ENCODE measurements at regions not wholly inside any gene's neighbourhood (a gene's known extent, or its start where the extent isn't known, plus 50 kb on each side); places are given as distances from the start of the nearest gene placed in this dataset.

DNA sequence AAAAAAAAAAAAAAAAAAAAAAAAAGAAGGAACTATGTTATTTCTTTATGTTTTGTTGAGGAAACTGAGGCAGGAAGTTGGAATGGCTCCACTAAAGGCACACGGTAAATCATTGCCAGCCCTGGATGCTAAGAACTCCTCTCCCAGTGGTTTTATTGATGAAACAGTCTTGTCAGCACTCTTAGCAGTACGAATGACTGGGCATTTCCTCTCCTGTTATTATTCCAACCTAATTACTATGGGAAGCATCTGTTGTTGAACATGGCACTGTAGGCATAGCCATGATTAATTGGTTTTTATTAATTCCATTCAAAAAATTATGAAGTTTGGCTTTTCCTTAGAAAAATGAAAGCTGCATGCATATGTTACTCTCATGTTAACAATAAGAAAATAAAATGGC is 1387.1 kb upstream of the TMEM132C start:
- no peaks in the 10 kb centered on the region for H4K20me1 ChIP-seq
- H3K4me3 ChIP-seq: no peak overlapping the region
- no peaks in the 10 kb centered on the region for H3K9me3 ChIP-seq
- H3K4me1 ChIP-seq: peaks cover 6% of the 10 kb centered on the region
- no peaks in the 10 kb centered on the region for H3K27me3 ChIP-seq
- H3K36me3 ChIP-seq: no peaks in the 10 kb centered on the region
- no peak overlapping the region for H3K9ac ChIP-seq
- no peak overlapping the region for H3K27ac ChIP-seq
- H3K4me2 ChIP-seq: no peak overlapping the region
- no peak for TF ChIP-seq Cebpa-rat (IDR thresholded peaks at IDR 0.05)

GRCh38 chr12:126883697-126884096 is 1383.3 kb upstream of the TMEM132C start:
- no peaks in the 10 kb centered on the region for H3K27me3 ChIP-seq
- H3K4me2 ChIP-seq: peak overlapping the region; percentile 14; the same call in 1 of the 2 replicates
- no peaks in the 10 kb centered on the region for H4K20me1 ChIP-seq
- H3K9me3 ChIP-seq: no peaks in the 10 kb centered on the region
- no peak overlapping the region for H3K27ac ChIP-seq
- no peak overlapping the region for H3K4me3 ChIP-seq
- H3K4me1 ChIP-seq: peaks cover 6% of the 10 kb centered on the region
- no peaks in the 10 kb centered on the region for H3K36me3 ChIP-seq
- no peak for TF ChIP-seq Cebpa-rat (IDR thresholded peaks at IDR 0.05)
- no peak overlapping the region for H3K9ac ChIP-seq

DNA sequence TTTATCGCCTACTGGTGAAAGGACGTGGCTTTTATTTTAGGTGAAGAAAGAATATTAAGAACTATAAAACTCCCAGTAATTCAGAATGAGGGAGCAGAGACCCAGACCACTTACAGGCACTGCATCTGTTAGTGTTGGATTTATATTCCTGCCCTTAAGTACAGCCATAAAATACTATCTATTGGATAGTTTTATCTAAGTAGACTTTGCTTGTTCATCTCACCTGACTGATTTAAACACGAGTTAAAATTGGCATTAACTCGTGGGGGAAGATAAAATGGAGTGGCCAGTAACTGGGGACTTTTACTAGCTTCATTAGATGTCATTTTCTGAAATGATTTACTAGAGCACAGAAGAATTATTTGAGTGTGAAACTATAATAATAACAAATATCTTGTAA is 1377.5 kb upstream of the TMEM132C start:
- Histone ChIP-seq H3K9me3 (no peaks in the 10 kb centered on the region), H3K4me2 (no peak overlapping the region), H4K20me1 (no peaks in the 10 kb centered on the region), H3K27me3 (no peaks in the 10 kb centered on the region), H3K4me1 (no peaks in the 10 kb centered on the region), H3K36me3 (no peaks in the 10 kb centered on the region), H3K4me3 (no peak overlapping the region), H3K9ac (no peak overlapping the region), H3K27ac (no peak overlapping the region)
- TF ChIP-seq Cebpa-rat (IDR thresholded peaks at IDR 0.05): no peak

DNA sequence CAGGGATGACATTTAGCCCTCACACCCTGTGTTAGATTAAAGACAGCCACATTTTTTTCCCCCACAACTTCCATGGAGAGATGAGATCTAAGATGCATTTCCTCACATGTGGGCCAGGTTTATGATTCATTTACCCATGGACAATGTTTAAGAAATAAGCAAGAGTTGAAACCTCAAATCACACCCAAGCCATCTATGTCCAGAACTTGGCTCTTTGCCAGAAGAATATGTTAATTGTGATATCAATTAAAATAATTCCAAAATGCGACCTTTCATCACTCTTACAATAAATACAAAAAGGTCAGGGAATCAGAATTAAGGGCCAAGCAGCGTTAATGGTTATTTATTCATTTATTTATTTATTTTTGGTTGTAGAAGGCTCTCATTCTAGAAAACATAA is 1376.9 kb upstream of the TMEM132C start:
- no peaks in the 10 kb centered on the region for H4K20me1 ChIP-seq
- no peak for TF ChIP-seq Cebpa-rat (IDR thresholded peaks at IDR 0.05)
- H3K4me2 ChIP-seq: no peak overlapping the region
- H3K4me1 ChIP-seq: no peaks in the 10 kb centered on the region
- no peaks in the 10 kb centered on the region for H3K9me3 ChIP-seq
- H3K36me3 ChIP-seq: no peaks in the 10 kb centered on the region
- H3K27ac ChIP-seq: no peak overlapping the region
- H3K9ac ChIP-seq: no peak overlapping the region
- H3K27me3 ChIP-seq: no peaks in the 10 kb centered on the region
- no peak overlapping the region for H3K4me3 ChIP-seq

DNA sequence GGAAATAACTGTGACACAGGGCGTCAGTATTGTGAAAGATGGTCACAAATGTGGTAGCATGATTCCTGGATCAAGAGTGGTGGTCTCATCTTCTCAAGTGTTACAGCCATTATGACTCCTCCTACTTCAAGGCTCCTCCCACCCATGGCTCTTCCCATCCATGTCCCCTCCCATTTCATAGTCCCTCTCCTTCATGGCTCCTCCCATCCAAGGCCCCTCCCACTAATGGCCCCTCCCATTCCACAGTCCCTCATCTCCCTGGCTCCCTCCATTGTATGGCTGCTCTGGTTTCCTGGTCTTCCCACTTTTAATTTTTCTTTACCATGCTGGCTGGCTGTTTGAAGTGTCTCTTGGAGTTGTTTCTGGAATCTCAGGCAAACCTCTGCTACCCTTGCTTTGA is 1375.2 kb upstream of the TMEM132C start:
- no peak overlapping the region for H3K4me3 ChIP-seq
- no peak overlapping the region for H3K4me2 ChIP-seq
- no peaks in the 10 kb centered on the region for H3K27me3 ChIP-seq
- no peaks in the 10 kb centered on the region for H3K9me3 ChIP-seq
- no peaks in the 10 kb centered on the region for H3K4me1 ChIP-seq
- H3K27ac ChIP-seq: no peak overlapping the region
- H3K36me3 ChIP-seq: no peaks in the 10 kb centered on the region
- no peak for TF ChIP-seq Cebpa-rat (IDR thresholded peaks at IDR 0.05)
- H4K20me1 ChIP-seq: no peaks in the 10 kb centered on the region
- H3K9ac ChIP-seq: no peak overlapping the region

DNA sequence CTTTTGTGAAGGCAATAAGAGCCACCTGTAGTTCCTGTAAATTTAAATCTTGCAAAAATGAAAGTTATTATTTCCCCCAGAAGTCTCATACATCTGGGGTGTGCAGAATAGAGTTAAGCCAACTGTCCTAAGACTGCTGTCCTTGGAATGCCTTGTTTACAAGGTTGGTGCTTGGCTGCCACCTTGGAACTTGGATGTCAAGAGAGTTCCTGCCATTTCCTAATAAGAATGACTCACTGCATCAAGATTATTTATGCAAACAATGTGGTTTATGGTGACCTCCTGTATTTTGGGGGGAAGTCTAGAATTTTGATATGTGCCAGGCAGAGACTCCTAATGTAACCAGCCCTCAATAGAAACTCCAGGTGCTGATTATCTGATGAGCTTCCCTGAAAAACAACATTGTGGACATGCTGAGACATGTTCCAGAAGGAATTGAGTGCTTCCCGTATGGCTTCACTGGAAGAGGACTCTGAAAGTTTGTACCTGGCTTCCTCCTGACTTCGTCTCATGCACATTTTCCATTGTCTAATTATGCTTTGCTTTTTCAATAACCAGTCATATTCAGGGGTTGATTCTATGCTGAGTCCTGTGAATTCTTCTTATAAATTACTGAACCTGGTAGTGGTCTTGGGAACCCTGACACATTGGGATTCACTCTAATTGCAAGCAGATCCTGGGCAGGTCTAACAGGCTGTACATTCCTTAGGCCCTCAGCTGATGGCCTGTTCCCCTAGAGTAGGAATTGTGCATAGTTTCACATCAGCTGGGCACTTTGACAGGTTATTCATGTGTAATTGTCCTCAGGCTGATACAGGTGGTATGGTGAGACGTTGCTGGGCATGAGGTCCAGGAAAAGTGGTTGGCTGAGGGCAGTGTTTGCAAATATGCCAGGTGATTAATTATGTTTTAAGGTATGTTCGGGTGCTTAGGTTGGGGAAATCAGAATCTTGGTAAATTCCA is 1370.7 kb upstream of the TMEM132C start:
- no peaks in the 10 kb centered on the region for H3K4me1 ChIP-seq
- no peaks in the 10 kb centered on the region for H3K9me3 ChIP-seq
- H3K36me3 ChIP-seq: no peaks in the 10 kb centered on the region
- H3K4me2 ChIP-seq: no peak overlapping the region
- H3K27me3 ChIP-seq: no peaks in the 10 kb centered on the region
- no peak for TF ChIP-seq Cebpa-rat (IDR thresholded peaks at IDR 0.05)
- H3K4me3 ChIP-seq: no peak overlapping the region
- no peak overlapping the region for H3K9ac ChIP-seq
- no peaks in the 10 kb centered on the region for H4K20me1 ChIP-seq
- no peak overlapping the region for H3K27ac ChIP-seq

GRCh38 chr12:126897102-126897501 is 1369.9 kb upstream of the TMEM132C start:
- Histone ChIP-seq H4K20me1 (no peaks in the 10 kb centered on the region), H3K4me1 (peaks cover under 1% of the 10 kb centered on the region; the same call in 1 of the 2 replicates), H3K27me3 (no peaks in the 10 kb centered on the region), H3K27ac (no peak overlapping the region), H3K4me3 (no peak overlapping the region), H3K9me3 (no peaks in the 10 kb centered on the region), H3K9ac (no peak overlapping the region), H3K4me2 (no peak overlapping the region), H3K36me3 (no peaks in the 10 kb centered on the region)
- TF ChIP-seq Cebpa-rat (IDR thresholded peaks at IDR 0.05): no peak

GRCh38 chr12:126897778-126898177 is 1369.2 kb upstream of the TMEM132C start:
- no peak for TF ChIP-seq Cebpa-rat (IDR thresholded peaks at IDR 0.05)
- H3K36me3 ChIP-seq: no peaks in the 10 kb centered on the region
- no peak overlapping the region for H3K4me2 ChIP-seq

GRCh38 chr12:126898562-126898961 is 1368.4 kb upstream of the TMEM132C start:
- Histone ChIP-seq H4K20me1 (no peaks in the 10 kb centered on the region), H3K4me1 (peaks cover 10% of the 10 kb centered on the region), H3K27ac (no peak overlapping the region), H3K9me3 (no peaks in the 10 kb centered on the region), H3K9ac (no peak overlapping the region), H3K4me3 (no peak overlapping the region), H3K27me3 (no peaks in the 10 kb centered on the region), H3K36me3 (no peaks in the 10 kb centered on the region), H3K4me2 (no peak overlapping the region)
- TF ChIP-seq Cebpa-rat (IDR thresholded peaks at IDR 0.05): no peak

More at GRCh38 chr12:126897778-126898177, 1369.2 kb upstream of the TMEM132C start:
- Histone ChIP-seq H3K4me1 (peaks cover 7% of the 10 kb centered on the region), H3K27me3 (no peaks in the 10 kb centered on the region), H3K9ac (no peak overlapping the region), H3K27ac (no peak overlapping the region), H3K4me3 (no peak overlapping the region), H3K9me3 (no peaks in the 10 kb centered on the region), H4K20me1 (no peaks in the 10 kb centered on the region)

GRCh38 chr12:126899926-126900792 is 1366.8 kb upstream of the TMEM132C start:
- Histone ChIP-seq H4K20me1 (no peaks in the 10 kb centered on the region), H3K4me1 (peaks cover 10% of the 10 kb centered on the region), H3K9me3 (no peaks in the 10 kb centered on the region), H3K27ac (no peak overlapping the region), H3K4me2 (no peak overlapping the region), H3K36me3 (no peaks in the 10 kb centered on the region), H3K4me3 (no peak overlapping the region), H3K27me3 (no peaks in the 10 kb centered on the region), H3K9ac (no peak overlapping the region)
- TF ChIP-seq Cebpa-rat (IDR thresholded peaks at IDR 0.05): no peak
